ENCODE measurements at regions not wholly inside any gene's neighbourhood (a gene's known extent, or its start where the extent isn't known, plus 50 kb on each side); places are given as distances from the start of the nearest gene placed in this dataset.

DNA sequence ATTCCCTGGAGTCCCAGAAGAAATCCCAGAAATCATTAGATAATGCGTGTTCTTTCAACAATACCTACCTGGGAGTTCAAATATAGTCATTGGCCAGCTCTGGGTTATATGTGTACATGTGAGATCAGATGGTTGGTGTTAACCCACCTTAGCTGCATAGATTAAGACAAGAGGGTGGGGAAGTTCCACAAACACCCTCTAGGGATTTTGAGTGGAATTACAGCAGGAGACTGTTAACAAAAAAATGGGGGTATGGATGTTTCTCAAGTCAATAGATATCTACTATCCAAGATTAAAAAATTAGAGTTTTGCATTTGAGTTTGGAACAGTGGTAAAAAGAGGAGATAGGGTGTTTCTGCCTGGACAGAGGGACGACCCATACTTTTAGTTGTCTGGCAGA lies 282.5 kb upstream of the CNTN3 start:
- TF ChIP-seq, protein P1, sequence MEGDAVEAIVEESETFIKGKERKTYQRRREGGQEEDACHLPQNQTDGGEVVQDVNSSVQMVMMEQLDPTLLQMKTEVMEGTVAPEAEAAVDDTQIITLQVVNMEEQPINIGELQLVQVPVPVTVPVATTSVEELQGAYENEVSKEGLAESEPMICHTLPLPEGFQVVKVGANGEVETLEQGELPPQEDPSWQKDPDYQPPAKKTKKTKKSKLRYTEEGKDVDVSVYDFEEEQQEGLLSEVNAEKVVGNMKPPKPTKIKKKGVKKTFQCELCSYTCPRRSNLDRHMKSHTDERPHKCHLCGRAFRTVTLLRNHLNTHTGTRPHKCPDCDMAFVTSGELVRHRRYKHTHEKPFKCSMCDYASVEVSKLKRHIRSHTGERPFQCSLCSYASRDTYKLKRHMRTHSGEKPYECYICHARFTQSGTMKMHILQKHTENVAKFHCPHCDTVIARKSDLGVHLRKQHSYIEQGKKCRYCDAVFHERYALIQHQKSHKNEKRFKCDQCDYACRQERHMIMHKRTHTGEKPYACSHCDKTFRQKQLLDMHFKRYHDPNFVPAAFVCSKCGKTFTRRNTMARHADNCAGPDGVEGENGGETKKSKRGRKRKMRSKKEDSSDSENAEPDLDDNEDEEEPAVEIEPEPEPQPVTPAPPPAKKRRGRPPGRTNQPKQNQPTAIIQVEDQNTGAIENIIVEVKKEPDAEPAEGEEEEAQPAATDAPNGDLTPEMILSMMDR (IDR thresholded peaks at IDR 0.05; ENCODE audit: insufficient read depth, low read depth, low read length, missing control alignments), result peak; percentile 13
- H3K4me3 ChIP-seq (ENCODE audit: low read length), result no peak overlapping the region
- DNase-seq (ENCODE audit: low read depth), result no peak

DNA sequence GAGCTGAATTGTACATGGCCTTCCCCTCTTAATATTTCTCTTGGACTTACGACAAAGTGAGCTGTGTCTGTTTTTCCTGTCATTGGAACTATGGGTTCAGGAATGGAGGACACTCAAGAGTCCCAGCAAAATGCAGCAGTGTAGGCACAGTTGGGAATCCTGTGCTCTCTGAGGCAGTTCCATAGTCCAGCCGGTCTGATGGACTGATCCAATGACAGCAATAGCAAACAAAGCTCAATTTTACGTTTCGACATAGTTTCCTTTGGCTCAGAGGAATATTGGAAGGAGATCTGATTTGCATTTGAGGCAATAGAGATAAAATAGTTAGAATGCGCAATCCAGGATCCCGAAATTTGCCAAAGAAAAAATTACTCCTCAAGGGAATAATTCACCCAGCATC lies 276.9 kb upstream of the CNTN3 start:
- TF ChIP-seq, protein P1 (IDR thresholded peaks at IDR 0.05; ENCODE audit: insufficient read depth, low read depth, low read length, missing control alignments), result no peak

DNA sequence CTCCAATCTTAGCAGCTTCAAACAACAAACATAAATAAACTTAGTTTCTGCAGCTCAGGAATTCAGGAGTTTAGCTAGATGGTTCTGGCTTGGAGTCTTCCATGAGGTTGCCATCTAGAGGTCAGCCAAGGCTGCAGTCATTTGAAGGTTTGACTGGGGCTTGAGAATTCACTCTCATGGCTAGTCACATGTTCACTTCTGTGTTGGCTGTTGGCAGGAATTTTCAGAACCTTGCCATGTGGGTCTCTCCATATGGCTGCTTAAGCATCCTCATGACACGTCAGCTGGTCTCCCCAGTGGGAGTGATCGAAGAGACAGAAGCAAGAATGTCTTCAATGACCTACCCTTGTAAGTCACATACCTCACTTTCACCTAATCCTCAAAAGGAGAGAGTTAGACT lies 269.2 kb upstream of the CNTN3 start:
- DNase-seq (ENCODE audit: low read depth), result peak; percentile 15
- TF ChIP-seq, protein P1 (IDR thresholded peaks at IDR 0.05; ENCODE audit: insufficient read depth, low read depth, low read length, missing control alignments), result peak; percentile 47
- H3K4me3 ChIP-seq (ENCODE audit: low read length), result no peak overlapping the region

More for the DNA sequence above, 276.9 kb upstream of the CNTN3 start:
- H3K4me3 ChIP-seq (ENCODE audit: low read length), result no peak overlapping the region
- no peak for DNase-seq (ENCODE audit: low read depth)

DNA sequence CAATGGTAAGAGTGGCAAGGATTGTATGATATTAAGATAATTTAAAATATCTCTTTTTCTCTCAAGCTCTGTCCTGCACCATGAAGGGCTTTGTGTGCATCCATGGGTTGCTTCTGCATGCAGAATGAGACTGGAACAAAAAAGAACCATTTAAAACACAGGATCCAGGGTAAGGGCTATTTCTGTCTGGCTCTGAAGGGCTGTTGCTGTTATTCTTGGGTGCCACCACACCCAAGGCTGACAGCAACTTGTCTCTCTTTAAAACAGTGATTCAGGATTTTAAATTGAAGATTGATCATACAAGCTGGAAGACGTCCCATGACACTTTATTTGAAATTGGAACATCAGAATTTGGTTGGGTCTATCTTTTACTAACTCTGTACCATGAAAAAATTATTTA lies 268.8 kb upstream of the CNTN3 start:
- TF ChIP-seq, protein P1 (IDR thresholded peaks at IDR 0.05; ENCODE audit: insufficient read depth, low read depth, low read length, missing control alignments), result no peak
- no peak overlapping the region for H3K4me3 ChIP-seq (ENCODE audit: low read length)
- no peak for DNase-seq (ENCODE audit: low read depth)

DNA sequence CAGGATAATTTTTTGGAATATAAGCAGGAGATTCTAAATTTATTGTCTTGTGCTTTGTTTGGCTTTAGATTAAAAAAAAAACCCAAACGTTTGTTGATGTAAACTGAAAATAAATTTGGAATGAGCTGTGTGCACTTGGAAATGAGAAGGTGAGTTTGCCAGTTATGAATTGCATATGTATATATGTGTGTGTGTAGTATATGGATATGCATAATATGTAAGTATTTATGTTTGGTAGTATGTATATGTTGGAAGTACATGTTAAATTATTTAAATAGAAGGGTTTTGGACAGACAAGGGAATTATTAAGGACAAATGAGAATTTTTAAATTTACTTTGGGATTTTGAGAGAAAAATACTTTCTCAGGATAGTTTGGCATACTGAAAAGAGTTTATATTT lies 265.8 kb upstream of the CNTN3 start:
- no peak overlapping the region for H3K4me3 ChIP-seq (ENCODE audit: low read length)

DNA sequence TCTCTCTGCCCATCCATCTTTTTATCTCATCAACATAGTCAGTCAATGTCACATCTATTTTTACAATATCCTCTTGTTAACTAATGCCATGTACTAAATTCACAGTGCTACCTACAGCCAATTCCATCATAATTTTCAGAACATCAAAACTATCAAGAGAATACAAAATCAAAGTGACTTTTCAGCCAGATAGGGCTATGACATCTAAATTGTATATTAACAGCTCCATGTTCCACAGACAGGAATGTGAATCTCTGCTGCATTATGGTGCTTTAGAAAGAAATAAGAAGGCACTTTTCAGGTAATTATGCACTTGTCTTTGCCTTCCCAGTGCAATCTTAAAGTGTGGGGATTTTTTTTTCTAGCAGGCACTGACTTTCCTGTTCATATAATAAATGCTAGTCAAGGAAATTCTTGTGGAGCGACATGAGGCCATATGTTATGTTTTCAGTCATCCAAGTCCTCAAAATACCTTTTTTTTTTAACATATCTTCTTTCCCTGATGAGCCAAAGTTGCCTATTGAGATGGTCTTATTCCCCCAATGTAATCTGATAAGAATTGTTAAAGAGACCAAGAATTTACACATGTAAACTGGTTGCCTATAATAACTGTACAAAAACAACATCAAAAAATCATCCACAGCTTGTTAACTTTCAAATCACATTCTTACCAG lies 252.0 kb upstream of the CNTN3 start:
- TF ChIP-seq, protein P1 (IDR thresholded peaks at IDR 0.05; ENCODE audit: insufficient read depth, low read depth, low read length, missing control alignments), result no peak
- H3K4me3 ChIP-seq (ENCODE audit: low read length), result no peak overlapping the region
- DNase-seq (ENCODE audit: low read depth), result no peak

More for the DNA sequence above, 265.8 kb upstream of the CNTN3 start:
- TF ChIP-seq, protein P1 (IDR thresholded peaks at IDR 0.05; ENCODE audit: insufficient read depth, low read depth, low read length, missing control alignments), result no peak
- no peak for DNase-seq (ENCODE audit: low read depth)

DNA sequence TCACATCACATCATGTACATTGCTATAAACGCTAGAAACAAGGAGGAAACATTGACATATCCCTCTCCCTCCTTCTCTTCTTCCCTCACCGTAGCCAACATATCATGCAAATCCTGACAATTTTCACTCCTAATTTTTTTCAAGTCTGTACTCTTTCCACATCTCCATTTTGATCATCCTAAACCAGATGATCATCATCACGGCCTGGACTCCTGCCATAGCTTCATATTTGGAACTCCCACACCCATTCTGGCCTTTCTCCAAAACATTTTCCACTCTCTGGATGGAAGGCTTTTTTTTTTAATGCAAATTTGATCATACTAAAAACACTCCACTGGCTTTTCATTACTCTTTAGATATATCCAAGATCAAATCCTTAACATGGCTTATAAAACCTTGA lies 248.0 kb upstream of the CNTN3 start:
- H3K4me3 ChIP-seq (ENCODE audit: low read length), result no peak overlapping the region
- DNase-seq (ENCODE audit: low read depth), result no peak
- TF ChIP-seq, protein P1 (IDR thresholded peaks at IDR 0.05; ENCODE audit: insufficient read depth, low read depth, low read length, missing control alignments), result no peak

Measured in epithelial cell of esophagus (primary cell).